Naive thymus-derived CD8-positive, alpha-beta T cell (primary cell): ENCODE measurements at regions not wholly inside any gene's neighbourhood (a gene's known extent, or its start where the extent isn't known, plus 50 kb on each side); places are given as distances from the start of the nearest gene placed in this dataset.

ENCODE experiments used
- ATAC-seq, 2 donors: fragments of 150-1000 bp; cut with Tn5 transposase in 1 of 2; sonication (Bioruptor Pico), chemical (Tn5 transposase) in 1 of 2; 1 replicate in 1 of 2; 2 replicates in 1 of 2; pipeline ENCODE4 v1.10.0; 2021; ENCODE audit warnings: mild to moderate bottlenecking in 2 of 2, moderate library complexity in 2 of 2
- POLR2A ChIA-PET: fragments of 350-600 bp; sonication (Branson Sonifier 250); formaldehyde crosslinking; loops from one replicate; lab custom pipeline; 2021; ENCODE audit warnings: antibody characterized with exemption; lab: Charles Lee
- DNase-seq, 10 donors: peaks; one replicate each; pipeline versions ENCODE4 v3.0.0 to v3.0.0-alpha.2; 2020 to 2022
- H3K27ac Mint-ChIP-seq, 10 donors: one replicate each; pipeline ENCODE4 v1.8.0; 2020 to 2022; ENCODE audit warnings: mild to moderate bottlenecking in 10 of 10, mixed read lengths in 10 of 10, moderate library complexity in 4 of 10, inconsistent platforms in 1 of 10
- H3K27me3 Mint-ChIP-seq, 5 donors: one replicate each; pipeline ENCODE4 v1.8.0; 2021 to 2022; ENCODE audit warnings: mixed read lengths in 5 of 5
- H3K36me3 Mint-ChIP-seq, 3 donors: one replicate each; pipeline ENCODE4 v1.8.0; 2020 to 2022; ENCODE audit warnings: mixed read lengths in 3 of 3, mild to moderate bottlenecking in 2 of 3, inconsistent platforms in 1 of 3
- H3K4me1 Mint-ChIP-seq, 4 donors: one replicate each; pipeline ENCODE4 v1.8.0; 2021 to 2022; ENCODE audit warnings: mixed read lengths in 4 of 4
- H3K4me3 Mint-ChIP-seq, 10 donors: one replicate each; pipeline ENCODE4 v1.8.0; 2020 to 2022; ENCODE audit warnings: mild to moderate bottlenecking in 10 of 10, mixed read lengths in 10 of 10, moderate library complexity in 6 of 10, inconsistent platforms in 1 of 10
- H3K9me3 Mint-ChIP-seq, 9 donors: one replicate each; pipeline ENCODE4 v1.8.0; 2020 to 2022; ENCODE audit warnings: mixed read lengths in 9 of 9, mild to moderate bottlenecking in 3 of 9, inconsistent platforms in 1 of 9, moderate library complexity in 1 of 9

DNA sequence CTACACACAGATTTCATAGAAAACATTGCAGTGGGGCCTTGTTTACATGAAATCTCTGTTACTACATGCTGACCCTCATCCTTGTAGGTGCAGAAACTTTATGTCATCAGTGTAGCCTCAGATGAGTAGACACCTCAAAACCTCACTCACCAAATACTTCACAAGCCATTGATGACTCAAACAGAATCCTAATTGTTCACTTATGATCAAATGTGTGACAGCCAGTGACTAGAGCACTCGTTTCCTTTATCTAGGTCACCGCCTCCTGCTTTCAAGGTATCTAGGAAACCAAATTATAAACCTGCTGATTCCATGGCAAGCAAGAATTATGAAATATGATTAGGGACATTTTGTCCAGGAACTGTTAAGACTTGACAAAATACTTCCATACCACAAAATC, 255.8 kb upstream of the GPRIN3 start:
- no peaks in the 10 kb centered on the region for H3K4me1 Mint-ChIP-seq
- POLR2A ChIA-PET = no interaction called here
- H3K27ac Mint-ChIP-seq = no peak overlapping the region
- DNase-seq (no peak), ATAC-seq (no peak)
- peaks cover 0 to 14% (median 4%) of the 10 kb centered on the region in 5 donors for H3K27me3 Mint-ChIP-seq
- no peaks in the 10 kb centered on the region for H3K36me3 Mint-ChIP-seq
- no peak overlapping the region for H3K4me3 Mint-ChIP-seq
- no peaks in the 10 kb centered on the region for H3K9me3 Mint-ChIP-seq

DNA sequence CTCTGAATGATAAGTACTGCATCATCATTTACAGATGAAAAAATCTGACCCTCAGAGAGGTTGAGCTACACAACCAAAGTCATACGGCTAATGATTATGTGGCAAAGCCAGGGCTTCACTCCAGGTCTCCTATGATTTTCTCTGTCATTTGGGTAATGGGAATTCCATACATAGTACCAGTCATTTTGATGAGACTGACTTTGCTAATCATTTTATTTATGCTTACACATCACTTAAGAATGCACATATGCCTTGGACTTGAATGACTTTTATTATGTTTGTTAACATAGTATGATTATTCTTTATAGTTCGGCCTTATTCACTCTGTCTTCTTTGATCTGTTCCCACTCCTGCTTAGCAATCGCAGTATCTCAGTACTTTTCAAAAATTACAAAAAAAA, 255.1 kb upstream of the GPRIN3 start:
- DNase-seq = no peak
- Mint-ChIP-seq H3K36me3 (no peaks in the 10 kb centered on the region), H3K27me3 (peaks cover 0 to 14% (median 4%) of the 10 kb centered on the region in 5 donors), H3K4me3 (no peak overlapping the region), H3K27ac (no peak overlapping the region), H3K4me1 (no peaks in the 10 kb centered on the region), H3K9me3 (no peaks in the 10 kb centered on the region)
- no peak for ATAC-seq
- POLR2A ChIA-PET = no interaction called here

DNA sequence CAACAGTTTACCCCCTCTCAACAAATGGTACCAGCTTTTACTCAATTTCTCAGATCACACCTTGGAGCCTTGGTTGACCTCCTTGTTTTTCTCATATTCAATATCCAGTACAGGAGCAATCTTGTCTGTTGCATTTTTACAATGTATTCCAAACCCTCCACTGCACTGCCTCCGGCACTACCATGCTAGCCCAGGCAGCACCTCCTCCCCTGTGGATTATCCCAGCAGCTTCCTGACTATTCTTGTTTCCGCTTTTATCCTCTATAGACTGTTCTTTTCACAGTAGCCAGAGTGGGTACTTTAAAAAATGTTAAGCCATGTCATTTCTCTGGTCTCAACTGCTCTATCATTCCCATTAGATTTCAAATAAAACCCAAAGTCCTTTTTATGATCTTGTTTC, 253.4 kb upstream of the GPRIN3 start:
- Mint-ChIP-seq H3K27me3 (peaks cover 0 to 14% (median 0%) of the 10 kb centered on the region in 5 donors), H3K9me3 (no peaks in the 10 kb centered on the region), H3K4me1 (no peaks in the 10 kb centered on the region)

DNA sequence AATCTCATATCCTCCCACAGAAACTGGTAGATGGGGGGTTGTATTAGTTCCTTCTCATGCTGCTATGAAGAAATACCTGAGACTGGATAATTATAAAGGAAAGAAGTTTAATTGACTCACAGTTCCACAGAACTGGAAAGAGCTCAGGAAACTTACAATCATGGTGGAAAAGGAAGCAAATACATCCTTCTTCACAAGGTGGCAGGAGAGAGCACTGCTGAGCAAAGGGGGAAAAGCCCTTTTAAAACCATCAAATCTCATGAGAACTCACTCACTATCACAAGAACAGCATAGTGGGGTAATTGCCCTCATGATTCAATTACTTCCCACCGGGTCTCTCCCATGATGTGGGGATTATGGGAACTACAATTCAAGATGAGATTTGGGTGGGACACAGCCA, 250.5 kb upstream of the GPRIN3 start:
- ATAC-seq (no peak), DNase-seq (no peak)
- H3K9me3 Mint-ChIP-seq = no peaks in the 10 kb centered on the region
- no peak overlapping the region for H3K27ac Mint-ChIP-seq
- no peak overlapping the region for H3K4me3 Mint-ChIP-seq
- POLR2A ChIA-PET = no interaction called here
- peaks cover 0 to 14% (median 0%) of the 10 kb centered on the region in 5 donors for H3K27me3 Mint-ChIP-seq
- H3K4me1 Mint-ChIP-seq = no peaks in the 10 kb centered on the region
- H3K36me3 Mint-ChIP-seq = no peaks in the 10 kb centered on the region

More for the DNA sequence above, 253.4 kb upstream of the GPRIN3 start:
- ATAC-seq = no peak
- H3K36me3 Mint-ChIP-seq = no peaks in the 10 kb centered on the region
- H3K27ac Mint-ChIP-seq = no peak overlapping the region
- POLR2A ChIA-PET = no interaction called here
- no peak for DNase-seq
- no peak overlapping the region for H3K4me3 Mint-ChIP-seq

DNA sequence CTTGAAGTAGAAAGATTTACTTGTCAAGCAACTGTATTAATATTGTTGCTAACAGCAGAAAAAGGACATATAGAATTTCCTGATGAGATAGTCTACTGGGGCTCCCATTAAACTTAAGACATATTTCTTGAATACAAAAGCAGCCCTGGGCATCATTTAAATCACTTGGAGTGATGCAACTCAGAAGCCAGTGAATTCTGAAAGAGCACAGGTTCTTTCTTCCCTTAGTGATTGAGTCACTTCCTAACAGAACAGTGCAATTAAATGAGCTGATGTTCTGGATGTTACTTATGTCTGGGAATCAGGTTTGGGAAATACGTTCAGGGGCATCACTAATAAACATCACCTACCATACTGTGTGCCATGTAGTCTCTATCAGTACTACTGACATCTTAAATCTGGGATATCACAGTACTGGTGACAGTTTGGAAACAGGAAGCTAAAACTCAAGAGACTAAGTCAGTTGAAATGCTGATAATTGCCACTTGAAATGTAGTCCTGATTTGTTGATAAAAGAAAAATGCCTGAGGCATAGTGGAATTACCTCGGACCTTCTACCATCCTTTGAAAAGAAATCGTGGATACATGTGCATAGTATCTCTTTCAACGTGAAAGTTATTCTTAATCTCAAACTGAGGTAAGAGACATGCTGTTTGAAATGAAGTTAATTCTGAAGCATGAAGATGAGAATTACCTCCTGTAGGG, 249.2 kb upstream of the GPRIN3 start:
- ATAC-seq (no peak), DNase-seq (no peak)
- H3K9me3 Mint-ChIP-seq = no peaks in the 10 kb centered on the region
- H3K4me1 Mint-ChIP-seq = no peaks in the 10 kb centered on the region
- H3K36me3 Mint-ChIP-seq = no peaks in the 10 kb centered on the region
- POLR2A ChIA-PET = no interaction called here
- H3K27me3 Mint-ChIP-seq = peaks cover 0 to 14% (median 0%) of the 10 kb centered on the region in 5 donors
- H3K27ac Mint-ChIP-seq = peak overlapping the region in 1 of 10 donors; percentile 7
- no peak overlapping the region for H3K4me3 Mint-ChIP-seq

DNA sequence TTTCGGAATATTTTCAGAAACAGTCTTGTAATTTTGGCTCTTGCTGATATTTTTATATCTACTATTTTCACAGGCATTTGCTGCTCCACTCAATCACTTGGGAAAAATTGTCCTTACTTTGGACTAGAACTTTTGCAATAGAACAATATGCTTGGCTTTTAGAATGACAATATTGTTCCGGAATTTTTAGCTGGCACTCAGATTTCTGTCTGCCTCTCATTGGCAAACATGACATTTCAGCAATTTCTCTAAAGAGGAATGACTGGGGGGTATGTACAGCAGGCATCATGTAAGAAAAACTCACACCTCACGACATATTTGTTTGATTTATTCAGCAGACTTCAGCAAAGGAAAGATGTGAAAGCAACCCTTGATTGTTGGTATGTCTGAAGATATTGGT, 243.6 kb upstream of the GPRIN3 start:
- H3K4me1 Mint-ChIP-seq = no peaks in the 10 kb centered on the region
- ATAC-seq (no peak), DNase-seq (no peak)
- no peak overlapping the region for H3K4me3 Mint-ChIP-seq
- peaks cover 0 to 1% (median 0%) of the 10 kb centered on the region in 3 donors for H3K36me3 Mint-ChIP-seq
- H3K27me3 Mint-ChIP-seq = peaks cover 0 to 2% (median 0%) of the 10 kb centered on the region in 5 donors
- H3K27ac Mint-ChIP-seq = no peak overlapping the region
- H3K9me3 Mint-ChIP-seq = peaks cover 0 to 4% (median 0%) of the 10 kb centered on the region in 9 donors
- POLR2A ChIA-PET = no interaction called here

DNA sequence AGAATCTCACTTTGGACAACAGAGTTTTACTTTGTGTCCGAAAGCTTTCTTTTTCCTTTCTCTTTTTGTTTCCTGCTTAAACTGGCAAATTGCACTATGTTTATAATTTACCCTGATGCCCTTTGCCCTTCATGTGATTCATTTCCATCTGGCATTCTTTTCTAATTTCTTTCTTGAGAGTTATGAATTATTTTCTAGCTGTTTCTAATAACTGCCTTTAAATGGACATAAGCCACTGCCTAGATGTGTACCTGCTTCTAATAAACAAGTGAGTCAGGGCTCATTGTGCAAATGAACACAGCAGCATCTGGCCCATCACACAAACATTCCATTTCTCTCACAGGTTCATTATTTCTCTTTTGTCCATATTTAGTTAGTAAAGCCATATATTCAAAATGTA, 242.3 kb upstream of the GPRIN3 start:
- Mint-ChIP-seq H3K27ac (no peak overlapping the region), H3K4me3 (no peak overlapping the region), H3K4me1 (no peaks in the 10 kb centered on the region), H3K36me3 (peaks cover 0 to 14% (median 0%) of the 10 kb centered on the region in 3 donors), H3K27me3 (peaks cover 0 to 5% (median 1%) of the 10 kb centered on the region in 5 donors), H3K9me3 (peaks cover 0 to 16% (median 4%) of the 10 kb centered on the region in 9 donors)
- POLR2A ChIA-PET = no interaction called here
- DNase-seq = no peak
- ATAC-seq = no peak

DNA sequence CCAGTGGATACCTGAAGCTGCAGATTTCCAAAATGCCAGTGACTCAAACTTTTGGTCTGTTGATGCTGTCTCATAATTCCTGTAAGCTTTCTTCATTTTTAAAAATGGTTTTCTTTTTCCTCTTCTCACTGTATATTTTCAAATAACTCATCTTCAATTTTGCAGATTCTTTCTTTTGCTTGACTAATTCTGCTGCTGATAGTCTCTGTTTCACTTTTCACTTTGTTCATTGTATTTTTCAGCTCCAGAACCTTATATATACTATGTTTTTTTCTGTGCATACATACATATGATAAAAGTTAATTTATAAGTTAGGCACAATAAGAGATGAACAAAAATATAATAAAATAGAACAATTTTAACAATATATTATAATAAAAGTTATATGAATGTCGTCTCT, 237.7 kb upstream of the GPRIN3 start:
- H3K27ac Mint-ChIP-seq = no peak overlapping the region
- H3K36me3 Mint-ChIP-seq = peaks cover 0 to 39% (median 5%) of the 10 kb centered on the region in 3 donors
- POLR2A ChIA-PET = no interaction called here
- no peak for ATAC-seq
- peaks cover 8 to 35% (median 25%) of the 10 kb centered on the region in 9 donors for H3K9me3 Mint-ChIP-seq
- no peak for DNase-seq
- no peaks in the 10 kb centered on the region for H3K4me1 Mint-ChIP-seq
- no peak overlapping the region for H3K4me3 Mint-ChIP-seq
- peaks cover 0 to 5% (median 4%) of the 10 kb centered on the region in 5 donors for H3K27me3 Mint-ChIP-seq

DNA sequence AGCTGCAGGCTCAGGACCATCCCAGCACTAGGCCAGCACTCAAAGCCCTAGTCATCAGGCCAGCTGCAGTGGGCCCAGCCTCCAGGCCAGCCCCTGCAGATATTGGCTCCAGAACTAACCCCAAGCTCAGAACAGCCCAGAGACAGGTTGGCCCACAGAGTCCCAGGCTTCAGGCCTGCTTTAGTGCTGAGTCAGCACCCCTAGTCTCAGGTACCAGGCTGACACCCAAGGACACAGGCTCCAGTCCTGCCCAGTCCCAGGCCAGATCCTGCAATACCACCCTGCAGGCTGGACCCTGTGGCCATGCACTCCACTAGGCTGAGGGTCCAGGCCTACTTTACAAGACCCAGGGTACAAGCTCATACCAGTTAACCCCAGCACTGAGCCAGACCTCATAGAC, 234.4 kb upstream of the GPRIN3 start:
- H3K4me1 Mint-ChIP-seq = no peaks in the 10 kb centered on the region
- H3K36me3 Mint-ChIP-seq = peaks cover 0 to 39% (median 5%) of the 10 kb centered on the region in 3 donors
- H3K4me3 Mint-ChIP-seq = no peak overlapping the region
- no peak overlapping the region for H3K27ac Mint-ChIP-seq
- H3K9me3 Mint-ChIP-seq = peaks cover 8 to 33% (median 25%) of the 10 kb centered on the region in 9 donors
- peaks cover 1 to 24% (median 8%) of the 10 kb centered on the region in 5 donors for H3K27me3 Mint-ChIP-seq
- POLR2A ChIA-PET = no interaction called here
- ATAC-seq (no peak), DNase-seq (no peak)

DNA sequence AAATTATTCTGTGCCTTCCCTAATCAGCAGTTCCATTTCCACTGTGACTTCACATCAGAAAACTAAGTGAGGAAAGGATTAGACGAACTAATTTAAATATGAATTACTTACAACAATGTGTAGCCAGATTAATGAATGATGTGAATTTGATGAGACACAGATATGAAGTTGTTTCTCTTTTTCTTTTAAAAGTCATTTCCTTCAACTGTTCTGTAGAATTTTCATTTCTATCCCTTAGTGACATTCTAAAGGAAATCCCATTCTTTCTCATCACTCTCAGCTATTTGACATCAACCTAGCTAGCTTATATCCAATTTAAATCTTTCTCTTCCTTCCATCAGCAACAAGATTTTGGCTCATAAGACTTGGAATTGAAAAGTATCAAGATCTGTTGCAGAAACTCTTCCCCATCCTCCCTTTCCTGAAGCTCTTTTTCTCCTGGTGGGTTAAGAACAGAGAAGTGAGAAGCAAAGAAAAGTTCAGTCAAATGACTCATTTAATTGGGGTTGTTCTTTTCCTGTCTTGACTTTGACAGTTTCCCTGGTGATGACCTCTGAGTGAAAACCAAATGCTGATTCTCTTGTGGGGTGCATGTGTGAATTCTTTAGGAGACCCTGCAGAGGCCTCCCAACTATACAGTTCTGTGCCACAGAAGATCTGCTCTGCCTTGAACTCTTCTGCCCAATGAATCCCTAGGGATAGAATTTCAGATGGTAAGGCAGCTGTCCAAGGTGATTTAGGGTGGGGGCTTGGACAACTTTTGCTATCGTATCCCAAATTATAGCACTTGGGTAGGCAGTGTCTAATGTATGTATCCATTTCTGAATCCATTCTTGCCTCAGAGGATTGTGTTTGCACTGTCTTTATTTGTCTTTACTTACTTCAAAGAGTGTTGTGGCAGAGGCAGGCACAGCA, 232.5 kb upstream of the GPRIN3 start:
- Mint-ChIP-seq H3K27ac (no peak overlapping the region), H3K36me3 (peaks cover 0 to 26% (median 5%) of the 10 kb centered on the region in 3 donors), H3K27me3 (peaks cover 7 to 43% (median 14%) of the 10 kb centered on the region in 5 donors), H3K4me1 (no peaks in the 10 kb centered on the region), H3K9me3 (peaks cover 8 to 34% (median 24%) of the 10 kb centered on the region in 9 donors), H3K4me3 (no peak overlapping the region)
- DNase-seq = no peak
- ATAC-seq = no peak
- POLR2A ChIA-PET = no interaction called here

DNA sequence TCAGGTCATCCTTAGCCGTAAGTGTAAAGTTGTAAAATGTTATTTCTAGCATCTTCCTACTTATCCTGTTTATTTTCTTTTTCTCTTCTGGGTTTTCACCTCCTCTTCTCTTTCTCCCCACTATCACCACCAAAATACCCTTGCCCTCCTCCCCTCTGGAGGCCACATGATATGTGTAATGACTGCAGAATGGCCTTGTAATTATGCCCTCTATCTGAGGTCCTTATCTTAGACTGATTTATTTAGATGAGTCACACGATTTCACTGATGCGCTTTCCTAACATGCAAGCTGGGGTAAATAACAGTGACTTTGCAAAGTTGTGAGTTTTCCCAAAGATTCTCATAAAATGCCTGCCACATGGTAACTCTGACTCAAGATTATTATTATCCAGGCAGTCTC, 231.8 kb upstream of the GPRIN3 start:
- Mint-ChIP-seq H3K36me3 (peaks cover 0 to 19% (median 5%) of the 10 kb centered on the region in 3 donors), H3K27me3 (peaks cover 10 to 50% (median 16%) of the 10 kb centered on the region in 5 donors), H3K9me3 (peaks cover 8 to 30% (median 18%) of the 10 kb centered on the region in 9 donors), H3K4me3 (no peak overlapping the region), H3K27ac (no peak overlapping the region), H3K4me1 (no peaks in the 10 kb centered on the region)
- ATAC-seq (no peak), DNase-seq (no peak)
- POLR2A ChIA-PET = no interaction called here

DNA sequence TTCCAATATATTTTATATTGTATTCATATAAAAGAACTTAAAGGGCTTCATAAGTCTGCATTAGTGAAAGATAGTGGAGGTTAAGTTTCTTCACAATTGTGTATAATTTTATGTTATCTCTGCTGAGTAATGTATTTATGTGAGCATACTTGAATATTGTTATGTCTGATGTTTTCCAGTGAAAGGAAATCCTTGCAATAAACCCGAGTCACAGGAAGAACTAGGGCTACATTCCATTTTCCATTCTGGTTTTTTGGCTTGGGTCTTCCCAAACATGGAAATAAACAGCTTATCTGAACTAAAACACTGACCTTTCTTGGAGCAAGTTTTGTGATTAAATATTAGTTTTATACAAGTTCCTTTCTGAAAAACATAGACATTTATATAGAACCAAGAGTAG, 231.3 kb upstream of the GPRIN3 start:
- Mint-ChIP-seq H3K9me3 (peaks cover 7 to 27% (median 15%) of the 10 kb centered on the region in 9 donors), H3K4me3 (no peak overlapping the region), H3K27ac (no peak overlapping the region), H3K27me3 (peaks cover 10 to 54% (median 20%) of the 10 kb centered on the region in 5 donors), H3K36me3 (peaks cover 0 to 16% (median 5%) of the 10 kb centered on the region in 3 donors), H3K4me1 (no peaks in the 10 kb centered on the region)
- POLR2A ChIA-PET = no interaction called here
- no peak for DNase-seq
- no peak for ATAC-seq

DNA sequence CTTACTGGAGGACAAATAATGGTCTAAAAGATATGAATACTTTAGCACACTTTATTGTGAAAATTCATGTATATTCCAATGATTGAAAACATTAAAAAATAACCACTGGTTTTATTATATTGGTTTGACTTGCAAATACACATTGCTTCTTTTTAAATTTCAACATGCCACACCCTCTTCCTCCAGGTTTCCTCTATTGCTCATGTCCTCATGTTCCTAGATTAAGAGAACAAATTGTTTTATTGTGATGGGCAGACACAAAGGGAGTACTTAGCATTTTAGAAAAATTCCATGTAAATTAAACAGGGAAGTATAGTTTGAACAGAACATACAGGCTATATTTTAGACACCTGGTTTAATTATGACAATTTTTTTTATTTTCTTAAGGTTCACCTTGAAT, 230.6 kb upstream of the GPRIN3 start:
- ATAC-seq (no peak), DNase-seq (no peak)
- H3K4me3 Mint-ChIP-seq = no peak overlapping the region
- H3K4me1 Mint-ChIP-seq = no peaks in the 10 kb centered on the region
- peaks cover 0 to 9% (median 3%) of the 10 kb centered on the region in 3 donors for H3K36me3 Mint-ChIP-seq
- H3K27me3 Mint-ChIP-seq = peaks cover 11 to 61% (median 19%) of the 10 kb centered on the region in 5 donors
- POLR2A ChIA-PET = no interaction called here
- peaks cover 1 to 20% (median 9%) of the 10 kb centered on the region in 9 donors for H3K9me3 Mint-ChIP-seq
- no peak overlapping the region for H3K27ac Mint-ChIP-seq
